RWPE2 (cell line): ENCODE measurements at regions not wholly inside any gene's neighbourhood (a gene's known extent, or its start where the extent isn't known, plus 50 kb on each side); places are given as distances from the start of the nearest gene placed in this dataset.

ENCODE experiments used
- ATAC-seq: fragments of 200-7000 bp; cut with Tn5 transposase; 3 replicates; pipeline ENCODE4 v1.9.1; 2021; ENCODE audit warnings: low read depth
- DNase-seq: peaks from one replicate; pipeline ENCODE4 v3.0.0-alpha.2; 2020; ENCODE audit warnings: low spot score
- H3K27ac ChIP-seq: fragments of 450-650 bp; 2 replicates; pipeline ENCODE4 v1.5.1; 2017; ENCODE audit warnings: mild to moderate bottlenecking; ENCODE audit not compliant: poor library complexity, severe bottlenecking
- H3K27me3 ChIP-seq: fragments of 250-450 bp; sonication (Bioruptor Pico); 2 replicates; pipeline ENCODE4 v1.5.1; 2021; ENCODE audit warnings: mild to moderate bottlenecking, moderate library complexity; ENCODE audit not compliant: insufficient read depth, poor library complexity, severe bottlenecking
- H3K36me3 ChIP-seq: fragments of 250-450 bp; sonication (Bioruptor Pico); 2 replicates; pipeline ENCODE4 v1.5.1; 2020; ENCODE audit warnings: low read depth, mild to moderate bottlenecking, moderate library complexity
- H3K4me1 ChIP-seq: fragments of 250-450 bp; sonication (Bioruptor Pico); 2 replicates; pipeline ENCODE4 v1.5.1; 2021; ENCODE audit warnings: mild to moderate bottlenecking, moderate library complexity; ENCODE audit not compliant: insufficient read depth, poor library complexity, severe bottlenecking
- H3K4me3 ChIP-seq: fragments of 250-450 bp; sonication (Bioruptor Pico); 2 replicates; pipeline ENCODE4 v1.5.1; 2021; ENCODE audit warnings: mild to moderate bottlenecking, moderate library complexity; ENCODE audit not compliant: severe bottlenecking
- H3K9me3 ChIP-seq: fragments of 250-450 bp; sonication (Bioruptor Pico); 2 replicates; pipeline ENCODE4 v1.5.1; 2021; ENCODE audit warnings: mild to moderate bottlenecking, moderate library complexity; ENCODE audit not compliant: severe bottlenecking
- CTCF ChIP-seq: fragments of 450-650 bp; IDR thresholded peaks from one replicate; pipeline ENCODE4 v1.5.1; 2017; ENCODE audit warnings: mild to moderate bottlenecking, moderate library complexity; ENCODE audit not compliant: poor library complexity, severe bottlenecking

GRCh38 chr11:129723146-129723760, 92.4 kb upstream of the TMEM45B start:
- no peak for ATAC-seq
- H3K9me3 ChIP-seq: no peaks in the 10 kb centered on the region
- H3K27ac ChIP-seq: no peak overlapping the region
- H3K27me3 ChIP-seq: no peaks in the 10 kb centered on the region
- DNase-seq: peak; percentile 44
- no peaks in the 10 kb centered on the region for H3K36me3 ChIP-seq
- TF ChIP-seq CTCF: no peak
- H3K4me1 ChIP-seq: peaks cover 18% of the 10 kb centered on the region
- H3K4me3 ChIP-seq: no peak overlapping the region

GRCh38 chr11:129723761-129724162, 91.9 kb upstream of the TMEM45B start:
- Histone ChIP-seq H3K36me3 (no peaks in the 10 kb centered on the region), H3K4me1 (peaks cover 23% of the 10 kb centered on the region), H3K4me3 (no peak overlapping the region), H3K27me3 (no peaks in the 10 kb centered on the region), H3K9me3 (no peaks in the 10 kb centered on the region), H3K27ac (no peak overlapping the region)
- DNase-seq: peak; percentile 39
- ATAC-seq: no peak
- no peak for TF ChIP-seq CTCF

- Histone ChIP-seq H3K9me3 (no peaks in the 10 kb centered on the region), H3K36me3 (no peaks in the 10 kb centered on the region), H3K27me3 (no peaks in the 10 kb centered on the region), H3K4me3 (no peak overlapping the region), H3K27ac (peak overlapping the region; percentile 48), H3K4me1 (peaks cover 27% of the 10 kb centered on the region)
- no peak for TF ChIP-seq CTCF
- ATAC-seq (peak; percentile 91), DNase-seq (peak; percentile 7)
Measured at GRCh38 chr11:129724866-129725265, 90.8 kb upstream of the TMEM45B start.

GRCh38 chr11:129726179-129726578, 89.5 kb upstream of the TMEM45B start:
- Histone ChIP-seq H3K27ac (no peak overlapping the region), H3K9me3 (no peaks in the 10 kb centered on the region), H3K36me3 (no peaks in the 10 kb centered on the region), H3K4me3 (no peak overlapping the region), H3K4me1 (peaks cover 40% of the 10 kb centered on the region), H3K27me3 (no peaks in the 10 kb centered on the region)
- no peak for TF ChIP-seq CTCF
- no peak for DNase-seq
- no peak for ATAC-seq

- H3K36me3 ChIP-seq: no peaks in the 10 kb centered on the region
- H3K4me3 ChIP-seq: no peak overlapping the region
Measured at GRCh38 chr11:129728581-129728980, 87.1 kb upstream of the TMEM45B start.

More at GRCh38 chr11:129728581-129728980, 87.1 kb upstream of the TMEM45B start:
- H3K27me3 ChIP-seq: no peaks in the 10 kb centered on the region
- H3K9me3 ChIP-seq: no peaks in the 10 kb centered on the region
- DNase-seq (peak; percentile 61), ATAC-seq (peak; percentile 26)
- peaks cover 51% of the 10 kb centered on the region for H3K4me1 ChIP-seq
- H3K27ac ChIP-seq: peak overlapping the region; percentile 21
- TF ChIP-seq CTCF: no peak
